ENCODE measurements at regions not wholly inside any gene's neighbourhood (a gene's known extent, or its start where the extent isn't known, plus 50 kb on each side); places are given as distances from the start of the nearest gene placed in this dataset.

DNA sequence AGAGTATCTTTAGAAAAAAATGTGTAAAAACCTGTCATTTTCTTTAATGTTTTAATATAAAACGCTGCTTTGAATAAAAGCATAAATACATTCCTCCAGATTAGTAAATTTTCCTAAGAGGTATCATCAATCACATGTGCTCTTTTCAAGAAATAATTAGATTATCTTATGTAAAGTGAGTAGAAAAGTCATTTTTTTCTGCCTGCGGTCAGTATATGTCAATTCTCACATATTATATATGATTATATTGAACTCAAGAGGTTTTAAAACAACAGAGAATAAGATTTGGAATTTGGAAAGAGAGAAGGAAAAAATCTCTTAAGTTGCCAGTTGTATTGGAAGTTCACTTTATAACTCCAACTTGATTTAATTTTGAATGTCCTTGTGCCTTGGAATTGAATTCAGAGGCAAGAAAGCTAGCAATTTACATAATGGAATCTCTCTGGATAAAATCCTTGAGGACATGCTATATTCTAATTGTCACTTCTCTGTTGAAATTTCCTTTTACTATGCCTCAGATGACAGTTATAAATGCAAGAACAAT is 740.1 kb upstream of the SPRY2 start:
- no peak for TF ChIP-seq CTCF (IDR thresholded peaks at IDR 0.05)
- no peak for TF ChIP-seq POLR2A (IDR thresholded peaks at IDR 0.05)
